NCI-H2107 (cell line): ENCODE measurements at regions not wholly inside any gene's neighbourhood (a gene's known extent, or its start where the extent isn't known, plus 50 kb on each side); places are given as distances from the start of the nearest gene placed in this dataset.

ENCODE experiments used
- DNase-seq: peaks from one replicate; lab custom pipeline; 2025; lab: John Stamatoyannopoulos, UW

DNA sequence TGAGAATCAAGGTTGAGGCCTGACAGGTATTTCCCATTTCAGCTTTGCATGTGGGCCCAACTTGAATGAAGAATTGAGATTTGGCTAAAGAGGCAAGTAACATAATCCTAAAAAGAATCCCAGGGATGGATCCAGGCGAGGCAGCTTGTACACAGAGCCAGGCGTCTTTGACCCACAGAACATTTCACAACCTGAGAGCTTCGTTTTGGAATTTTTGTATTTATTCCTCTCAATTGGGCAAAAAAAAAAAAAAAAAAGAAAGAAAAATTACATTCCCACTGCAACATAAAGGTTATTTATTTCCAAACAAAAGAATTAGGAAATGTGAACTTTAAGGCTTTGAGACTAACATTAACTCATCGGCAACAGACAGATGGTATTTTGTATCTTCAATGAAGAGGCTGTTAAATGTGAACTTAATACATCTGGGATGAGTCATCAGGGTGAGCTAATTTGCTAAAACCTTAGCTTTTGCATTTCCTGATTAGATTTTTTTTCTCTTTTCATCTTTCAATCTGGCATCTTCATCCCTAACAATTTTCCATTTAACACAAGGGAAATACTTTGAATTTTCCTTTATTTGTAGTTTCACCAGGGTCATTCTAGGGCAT is 478.5 kb upstream of the TNP1 start:
- no peak for DNase-seq

DNA sequence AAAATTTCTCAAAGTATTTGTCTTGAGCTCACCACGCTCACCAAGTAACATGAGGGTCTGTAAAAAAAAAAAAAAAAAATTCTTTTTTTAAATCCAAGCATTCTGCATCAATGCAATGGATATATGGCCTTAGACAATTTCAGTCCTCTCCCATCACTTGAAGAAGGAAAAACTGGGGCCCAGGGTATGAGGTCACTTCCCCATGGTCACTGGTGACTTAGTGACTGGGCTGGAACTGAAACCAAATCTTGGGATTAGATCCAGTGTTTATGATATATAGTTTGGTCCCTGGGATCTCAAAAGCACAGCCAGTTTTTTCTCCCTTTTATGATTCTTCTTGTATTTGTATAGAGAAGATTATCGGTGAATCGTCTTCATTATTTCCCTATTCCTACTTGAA is 477.9 kb upstream of the TNP1 start:
- no peak for DNase-seq

DNA sequence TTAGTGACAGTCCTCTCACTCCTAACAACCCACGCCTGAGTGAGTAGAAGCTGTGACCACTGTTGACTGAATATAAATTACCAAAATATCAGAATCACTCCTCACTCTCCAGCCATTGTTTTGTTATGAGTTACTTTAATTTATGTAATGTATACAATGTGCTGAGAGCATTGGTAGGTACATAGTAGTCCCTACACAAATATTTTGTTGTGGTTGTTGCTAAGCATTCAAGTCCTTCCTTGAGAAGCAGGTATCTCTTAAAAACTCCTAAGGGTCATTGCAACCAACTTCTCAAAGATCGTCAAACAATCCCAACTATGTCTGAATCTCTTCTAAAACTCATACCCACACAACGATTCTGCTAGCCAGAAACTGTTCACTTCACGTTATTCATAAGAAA is 476.8 kb upstream of the TNP1 start:
- DNase-seq, result no peak

DNA sequence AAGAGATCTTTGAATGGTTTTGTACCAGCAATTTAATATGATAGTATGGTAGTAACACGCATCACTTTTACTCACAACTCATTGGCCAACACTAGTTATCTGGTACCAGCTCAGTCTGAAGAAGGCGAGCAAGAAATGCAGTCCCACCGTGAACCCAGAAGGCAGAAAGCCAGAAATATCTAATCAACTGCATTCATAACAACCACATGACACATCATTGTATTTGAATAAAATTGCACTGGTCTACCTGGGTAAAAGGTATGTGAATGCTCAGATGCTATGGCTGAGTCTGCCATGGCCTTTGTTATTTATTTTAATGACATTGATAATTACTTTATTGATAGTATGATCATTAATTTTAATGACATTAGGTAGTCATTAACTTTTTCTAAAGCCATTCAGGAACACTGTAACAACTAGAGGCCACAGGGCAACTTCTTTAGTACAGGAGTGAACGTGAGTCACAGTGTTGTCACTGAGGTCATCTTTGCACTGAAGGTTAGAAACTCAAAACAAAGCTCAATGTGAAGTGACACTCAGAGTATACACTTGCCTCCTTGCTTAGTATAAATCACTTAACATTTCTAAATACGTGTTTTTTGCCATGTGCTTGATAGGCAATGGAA is 475.6 kb upstream of the TNP1 start:
- no peak for DNase-seq

GRCh38 chr2:217334561-217334960 is 474.7 kb upstream of the TNP1 start:
- DNase-seq, result no peak

DNA sequence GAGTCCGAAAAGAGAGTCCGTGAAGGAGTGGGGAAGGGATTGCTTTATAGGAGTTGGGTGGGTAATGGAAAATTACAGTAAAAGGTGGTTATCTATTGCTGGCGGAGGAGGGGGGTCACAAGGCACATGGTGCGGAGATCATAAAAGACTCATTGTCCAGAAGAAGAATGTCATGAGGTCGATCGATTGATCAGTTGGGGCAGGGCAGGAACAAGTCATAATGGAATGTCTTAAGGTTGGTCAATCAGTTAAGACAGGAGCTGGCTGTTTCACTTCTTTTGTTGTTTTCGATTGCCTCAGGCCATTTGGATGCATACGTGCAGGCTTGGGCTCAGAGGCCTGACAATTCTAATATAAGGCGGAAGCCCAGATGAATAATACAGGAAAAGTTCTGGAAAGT is 473.0 kb upstream of the TNP1 start:
- DNase-seq, result no peak

- no peak for DNase-seq
Observed at GRCh38 chr2:217332417-217332791, 472.5 kb upstream of the TNP1 start.

DNA sequence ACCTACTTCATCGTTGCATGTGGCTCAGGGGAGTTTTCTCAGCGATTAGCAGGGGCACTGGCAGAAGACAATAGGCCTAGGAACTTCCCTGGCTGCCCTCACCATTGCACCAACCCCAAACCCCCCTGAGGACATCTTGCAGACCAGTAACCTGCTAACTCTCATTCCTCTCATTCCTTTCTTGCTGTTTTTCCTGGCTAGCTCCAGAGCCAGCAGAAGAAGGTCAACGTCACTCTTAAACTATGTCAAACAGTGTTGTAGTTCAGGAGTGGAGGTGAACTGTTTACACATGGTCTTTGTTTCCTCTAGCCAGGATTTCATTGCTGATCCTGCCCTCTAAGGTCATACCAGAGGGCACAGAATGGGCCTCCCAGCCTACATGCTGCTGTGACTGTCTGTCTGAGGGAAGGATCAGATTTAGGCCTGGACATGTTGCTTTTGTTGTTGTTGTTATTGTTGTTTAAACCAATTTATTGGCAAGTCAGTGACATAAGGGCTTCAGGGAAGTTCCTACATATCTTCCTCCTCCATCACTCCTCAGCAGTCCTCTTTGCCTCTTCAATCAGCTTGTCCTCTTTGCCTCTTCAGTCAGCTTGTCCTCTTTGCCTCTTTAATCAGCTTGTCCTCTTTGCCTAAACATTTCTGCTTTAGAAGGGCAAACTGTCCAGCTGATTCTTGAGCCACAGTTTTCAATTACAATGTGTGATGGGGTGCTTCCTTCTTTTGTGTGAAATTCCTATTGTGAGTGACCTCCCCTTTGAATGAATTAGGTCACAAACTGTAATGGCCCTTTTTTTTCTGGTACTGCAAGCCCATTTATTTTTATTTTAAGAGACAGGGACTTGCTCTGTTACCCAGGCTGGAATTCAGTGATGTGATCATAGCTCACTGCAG is 471.9 kb upstream of the TNP1 start:
- DNase-seq, result no peak

DNA sequence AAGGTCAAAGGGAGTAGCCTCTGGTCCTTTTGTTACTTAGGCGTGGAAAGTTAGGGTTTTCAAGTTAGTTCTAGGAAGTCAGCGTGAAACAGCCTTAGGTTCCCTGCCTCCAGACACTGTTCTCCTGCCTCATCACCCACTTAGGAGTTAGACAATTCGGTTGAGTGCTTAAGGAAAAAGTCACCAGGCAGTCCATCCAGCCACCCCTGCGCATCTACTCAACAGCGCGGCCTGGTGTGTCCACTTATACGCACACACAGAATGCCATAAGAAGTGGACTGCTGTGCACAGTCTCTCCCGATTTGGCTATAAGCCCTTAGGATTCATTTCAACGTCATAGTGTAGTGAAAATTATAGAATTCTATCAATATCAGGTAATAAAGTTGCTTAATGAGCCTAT is 470.8 kb upstream of the TNP1 start:
- no peak for DNase-seq

GRCh38 chr2:217329023-217329431 is 469.2 kb upstream of the TNP1 start:
- DNase-seq, result no peak

DNA sequence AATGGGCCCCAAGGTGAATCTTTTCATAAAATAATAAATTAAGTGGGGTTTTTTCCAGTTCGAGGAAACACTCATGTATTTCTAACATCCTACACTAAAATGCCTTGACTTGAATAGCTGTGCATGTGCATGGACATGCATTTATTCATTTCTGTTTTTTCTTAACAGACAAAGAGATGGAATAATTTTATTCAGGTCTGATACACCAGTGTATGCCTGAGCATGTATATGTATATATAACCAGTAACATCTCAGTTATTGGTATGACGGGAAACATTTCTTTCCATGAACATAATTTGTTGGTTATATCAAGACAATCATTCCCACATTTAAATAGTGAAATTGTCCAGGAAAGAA is 468.7 kb upstream of the TNP1 start:
- no peak for DNase-seq

DNA sequence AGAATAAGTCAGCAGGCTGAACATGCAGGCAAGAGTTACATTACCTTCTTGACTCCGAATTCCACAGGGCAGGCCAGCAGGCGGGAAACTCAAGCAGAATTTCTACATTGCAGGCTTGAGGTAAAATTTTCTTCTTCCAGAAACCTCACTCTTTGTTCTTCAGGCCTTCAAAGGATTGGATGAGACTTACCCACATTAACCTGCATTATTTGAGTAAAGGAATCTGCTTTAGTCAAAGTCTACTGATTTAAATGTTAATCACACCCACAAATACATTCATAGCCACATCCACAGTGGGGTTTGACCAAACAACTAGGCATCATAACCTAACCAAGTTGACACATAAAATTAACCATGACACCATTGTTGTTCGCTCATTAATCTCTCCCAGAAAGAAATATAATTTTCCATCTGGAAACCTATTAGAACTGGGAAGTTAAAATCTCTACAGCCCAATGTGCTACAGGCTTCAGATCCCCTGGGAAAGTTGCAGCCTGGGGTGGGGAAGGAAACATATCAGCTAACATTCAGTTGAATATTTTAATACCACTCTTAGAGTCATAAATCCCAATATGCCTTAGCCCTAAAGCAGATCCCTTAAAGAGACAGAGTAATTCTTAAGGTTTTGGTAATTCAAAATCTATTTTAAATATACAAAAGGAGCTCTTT is 468.2 kb upstream of the TNP1 start:
- DNase-seq, result no peak

GRCh38 chr2:217326238-217327022 is 466.6 kb upstream of the TNP1 start:
- DNase-seq, result no peak

DNA sequence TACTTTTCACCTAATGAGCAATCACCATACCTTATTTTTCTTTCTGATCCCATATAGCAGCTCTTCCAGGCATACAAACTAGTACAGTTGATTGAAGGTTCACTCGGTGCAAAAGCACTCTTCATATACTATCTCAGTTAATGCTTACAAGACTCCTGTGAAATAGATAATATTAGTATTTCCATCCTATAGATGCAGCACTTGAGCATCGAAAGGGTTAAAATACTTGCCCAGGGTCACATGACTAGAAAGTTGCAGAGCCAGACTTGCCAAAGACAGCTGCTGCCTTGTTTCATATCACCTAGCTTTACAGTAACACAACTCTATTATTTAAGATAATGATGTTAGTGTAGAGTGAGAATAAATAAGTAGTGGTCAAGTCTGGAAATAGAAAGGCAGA is 466.0 kb upstream of the TNP1 start:
- DNase-seq, result no peak

DNA sequence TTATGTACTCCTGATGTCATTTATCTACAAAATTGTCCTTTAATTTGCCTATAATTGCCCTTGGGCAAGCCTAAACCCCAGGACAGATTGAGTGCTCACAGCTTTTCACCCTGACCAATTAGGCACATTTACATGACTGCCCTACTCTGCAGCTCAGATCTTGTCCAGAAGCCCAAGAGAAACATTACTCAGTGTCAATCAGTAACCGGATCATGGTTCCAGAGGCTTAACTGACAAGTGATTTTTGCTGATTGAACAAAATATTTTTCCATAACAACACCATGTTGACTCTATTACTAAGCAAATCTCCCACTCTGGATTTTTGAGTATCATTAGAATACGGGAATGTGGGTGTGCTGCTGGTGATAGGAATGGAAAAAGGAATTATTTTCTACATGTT is 465.4 kb upstream of the TNP1 start:
- no peak for DNase-seq

GRCh38 chr2:217316743-217317142 is 456.9 kb upstream of the TNP1 start:
- no peak for DNase-seq

- no peak for DNase-seq
Observed at GRCh38 chr2:217314021-217314460, 454.2 kb upstream of the TNP1 start.

DNA sequence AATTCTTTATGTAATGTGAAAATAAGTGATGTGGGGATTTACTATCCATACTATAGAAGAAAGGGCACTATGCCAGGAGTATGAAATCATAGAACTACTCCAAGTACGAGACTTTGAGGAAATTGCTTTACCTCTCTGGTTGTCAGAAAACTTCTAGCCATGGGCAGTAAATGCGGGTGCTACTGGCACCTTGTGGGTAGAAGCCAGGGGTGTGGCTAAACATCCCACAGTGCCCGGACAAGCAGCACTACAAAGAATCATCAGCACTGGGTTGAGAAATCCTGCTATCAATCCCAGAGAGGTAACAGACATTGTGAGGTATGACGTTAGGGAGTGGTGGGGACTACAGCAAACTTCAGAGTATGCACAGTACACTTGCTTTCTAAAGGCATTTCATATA is 453.5 kb upstream of the TNP1 start:
- no peak for DNase-seq

GRCh38 chr2:217309056-217309455 is 449.2 kb upstream of the TNP1 start:
- no peak for DNase-seq

- DNase-seq, result no peak
Observed at GRCh38 chr2:217307023-217307422, 447.2 kb upstream of the TNP1 start.

GRCh38 chr2:217305882-217306281 is 446.0 kb upstream of the TNP1 start:
- no peak for DNase-seq

DNA sequence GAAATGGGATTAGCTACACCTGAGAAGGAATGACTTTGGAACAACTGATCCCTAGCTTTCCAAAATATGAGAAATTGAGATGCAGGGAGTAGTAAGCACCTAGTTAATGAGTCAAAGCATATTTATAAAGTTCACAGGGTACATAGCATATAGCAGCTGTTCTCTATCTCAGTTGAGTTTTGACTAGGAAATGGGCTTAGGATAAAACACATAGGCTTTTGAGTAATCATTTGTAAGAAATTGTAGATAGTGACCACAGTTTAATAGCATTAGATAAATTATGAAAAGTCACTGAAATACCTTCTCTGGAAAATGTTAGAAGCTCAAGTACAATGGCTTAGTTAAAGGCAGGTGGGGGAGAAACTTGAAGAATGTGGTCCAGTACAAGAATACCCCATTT is 444.7 kb upstream of the TNP1 start:
- no peak for DNase-seq
